Muscle of leg (tissue), 3 donors: ENCODE measurements at regions not wholly inside any gene's neighbourhood (a gene's known extent, or its start where the extent isn't known, plus 50 kb on each side); places are given as distances from the start of the nearest gene placed in this dataset.
A peak's percentile ranks its signal among the peaks of the same experiment; 100 is the strongest.

Experiments
- DNase-seq: peaks from one replicate; pipeline ENCODE4 v3.0.0; 2013
- H3K27ac ChIP-seq: one replicate; pipeline ENCODE4 v1.5.1; 2013; ENCODE audit warnings: mild to moderate bottlenecking, low read length, control low read depth
- H3K27me3 ChIP-seq: one replicate; pipeline ENCODE4 v1.6.1; 2013; ENCODE audit warnings: low read length; ENCODE audit not compliant: control insufficient read depth, insufficient read depth
- H3K36me3 ChIP-seq: one replicate; pipeline ENCODE4 v1.6.1; 2013; ENCODE audit warnings: low read length; ENCODE audit not compliant: control insufficient read depth, insufficient read depth
- H3K4me1 ChIP-seq: one replicate; pipeline ENCODE4 v1.6.1; 2013; ENCODE audit warnings: low read length; ENCODE audit not compliant: control insufficient read depth, insufficient read depth
- H3K4me3 ChIP-seq: one replicate; pipeline ENCODE4 v1.5.1; 2013; ENCODE audit warnings: low read length, control low read depth
- H3K9me3 ChIP-seq: replicated peaks from 2 replicates; pipeline ENCODE4 v1.6.1; 2013; ENCODE audit warnings: low read depth, low read length; ENCODE audit not compliant: control insufficient read depth
- WGBS: methylation state at CpG from one replicate; pipeline ENCODE4 v1.1.5; 2013; ENCODE audit warnings: missing lambda C conversion rate; ENCODE audit not compliant: insufficient coverage; 5-methylcytosine and 5-hydroxymethylcytosine counted together

DNA sequence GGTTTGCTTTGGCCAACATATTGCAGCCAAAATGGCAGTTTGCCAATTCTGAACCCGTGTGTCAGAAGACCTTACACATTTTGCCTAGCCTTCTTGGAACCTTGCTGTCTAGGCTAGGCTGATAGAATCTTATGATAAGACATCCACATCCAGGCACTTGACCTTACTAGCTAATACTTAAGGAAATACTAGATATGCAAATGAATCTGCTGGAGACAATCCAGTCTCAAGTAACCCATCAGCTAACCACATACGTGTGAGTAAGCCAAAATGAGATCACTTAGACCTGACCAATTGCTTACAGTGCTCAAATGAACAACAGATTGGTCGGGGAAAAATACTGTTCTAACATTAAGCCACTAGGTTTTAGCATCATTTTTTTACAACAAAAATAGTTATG is 1504.6 kb upstream of the CDH9 start:
- no peaks in the 10 kb centered on the region for H3K9me3 ChIP-seq
- no peaks in the 10 kb centered on the region for H3K4me1 ChIP-seq
- H3K4me3 ChIP-seq: no peak overlapping the region
- H3K36me3 ChIP-seq: no peaks in the 10 kb centered on the region
- no CpG with 5 or more reads among the region's 3 CpGs for WGBS
- H3K27ac ChIP-seq: no peak overlapping the region
- no peak for DNase-seq
- no peaks in the 10 kb centered on the region for H3K27me3 ChIP-seq

DNA sequence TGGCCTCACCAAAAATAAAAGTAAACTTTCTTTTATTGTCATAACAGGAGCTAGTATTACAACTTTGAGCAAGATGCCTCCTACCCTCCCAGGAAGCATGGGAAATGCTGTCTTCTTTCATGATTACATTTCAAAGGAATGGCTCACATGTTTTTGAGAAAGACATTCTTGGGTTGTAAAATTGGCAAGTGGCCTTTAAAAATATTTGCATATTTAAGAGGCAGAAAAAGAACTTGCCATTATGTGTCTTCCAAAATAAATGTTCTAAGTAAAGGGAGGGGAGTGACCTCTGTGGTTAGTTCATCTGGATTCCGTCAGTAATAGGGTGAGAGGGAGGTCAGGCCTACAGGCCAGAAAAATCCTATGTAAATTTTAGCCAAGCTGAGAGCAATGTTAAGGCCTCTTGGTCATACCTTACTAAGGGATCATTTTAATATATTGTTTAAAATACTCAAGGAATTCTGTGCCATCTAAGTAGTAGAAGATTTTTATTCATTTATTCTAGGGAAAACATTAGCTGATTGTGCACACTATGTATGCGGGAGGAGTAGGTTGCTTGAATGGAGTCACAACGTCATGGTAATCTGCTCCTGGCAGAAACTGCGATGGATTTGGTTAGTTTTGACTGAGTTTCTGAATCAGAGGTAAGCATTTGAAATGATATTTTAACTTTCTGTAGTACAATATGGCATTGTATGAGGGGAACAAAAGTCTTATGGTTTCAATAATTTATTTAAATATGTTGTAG is 1485.7 kb upstream of the CDH9 start:
- no peak overlapping the region for H3K27ac ChIP-seq
- peaks cover 10% of the 10 kb centered on the region for H3K9me3 ChIP-seq
- 79% methylated on average over 3 of the region's 4 CpGs for WGBS
- H3K27me3 ChIP-seq: no peaks in the 10 kb centered on the region
- no peak overlapping the region for H3K4me3 ChIP-seq
- no peaks in the 10 kb centered on the region for H3K36me3 ChIP-seq
- no peaks in the 10 kb centered on the region for H3K4me1 ChIP-seq
- DNase-seq: peak; percentile 45

DNA sequence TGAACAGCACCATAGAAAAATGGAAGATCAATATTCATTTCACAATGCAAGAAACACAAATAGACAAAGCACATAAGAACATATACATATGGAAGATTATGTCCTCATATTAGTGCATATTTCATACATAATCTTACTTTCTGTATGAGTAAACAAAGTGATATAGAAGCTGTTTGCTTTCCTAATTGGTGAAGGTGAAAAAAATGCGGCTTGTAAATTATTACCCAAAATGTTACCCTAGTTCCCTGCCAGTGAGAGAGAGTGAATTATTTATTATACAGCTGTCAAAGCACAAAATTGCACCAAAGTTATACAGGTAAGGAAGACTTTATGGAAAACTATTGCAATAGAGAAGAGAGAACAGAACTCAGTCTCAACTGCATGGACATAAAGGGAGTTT is 1485.0 kb upstream of the CDH9 start:
- no peaks in the 10 kb centered on the region for H3K36me3 ChIP-seq

DNA sequence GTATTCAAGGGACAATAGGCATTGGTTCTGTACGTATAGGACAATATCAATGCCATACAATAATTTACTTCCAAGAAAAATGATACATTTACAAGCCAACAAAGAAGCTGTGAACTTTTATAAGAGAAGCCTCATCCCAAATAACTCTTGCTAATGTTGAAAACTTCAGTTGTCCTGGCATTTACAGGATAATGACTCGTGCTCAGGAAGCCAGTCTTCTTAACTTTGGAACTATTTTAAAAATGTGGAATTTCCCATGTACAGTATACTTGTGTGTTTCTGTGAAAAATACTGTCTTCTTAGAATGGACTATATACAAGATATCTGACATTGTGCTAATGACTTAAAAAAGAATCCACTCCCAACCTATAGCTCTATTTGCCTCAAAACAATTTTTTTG is 1479.3 kb upstream of the CDH9 start:
- Histone ChIP-seq H3K4me1 (no peaks in the 10 kb centered on the region), H3K4me3 (no peak overlapping the region), H3K9me3 (peaks cover 10% of the 10 kb centered on the region), H3K27me3 (no peaks in the 10 kb centered on the region), H3K27ac (no peak overlapping the region), H3K36me3 (no peaks in the 10 kb centered on the region)
- no CpG with 5 or more reads among the region's 2 CpGs for whole genome bisulfite sequencing
- no peak for DNase-seq

More for the DNA sequence above, 1485.0 kb upstream of the CDH9 start:
- no peaks in the 10 kb centered on the region for H3K27me3 ChIP-seq
- peaks cover 10% of the 10 kb centered on the region for H3K9me3 ChIP-seq
- no peak for DNase-seq
- no peak overlapping the region for H3K4me3 ChIP-seq
- no peak overlapping the region for H3K27ac ChIP-seq
- no peaks in the 10 kb centered on the region for H3K4me1 ChIP-seq
- WGBS: no CpG with 5 or more reads among the region's 1 CpG

DNA sequence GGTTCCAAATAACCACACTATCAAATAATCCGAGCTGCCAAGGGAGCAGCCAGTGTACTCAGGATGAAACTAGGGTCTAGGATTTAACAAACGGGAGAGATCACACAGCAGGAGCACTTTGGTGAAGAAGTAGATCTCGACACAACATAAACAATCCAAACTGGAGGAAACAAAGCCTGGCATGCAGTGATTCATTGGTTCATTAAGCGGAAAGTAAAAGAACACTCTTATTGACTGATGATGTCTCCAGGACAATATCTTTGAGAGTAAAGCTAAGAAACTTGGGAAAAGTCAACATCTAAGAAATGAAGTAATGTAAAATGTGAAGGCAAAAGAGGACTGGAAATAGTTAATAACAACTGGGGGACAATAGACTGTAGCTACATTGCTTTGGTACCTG is 1478.3 kb upstream of the CDH9 start:
- Histone ChIP-seq H3K27ac (no peak overlapping the region), H3K27me3 (no peaks in the 10 kb centered on the region), H3K4me3 (no peak overlapping the region), H3K36me3 (no peaks in the 10 kb centered on the region), H3K4me1 (no peaks in the 10 kb centered on the region), H3K9me3 (peaks cover 10% of the 10 kb centered on the region)
- no peak for DNase-seq
- WGBS: no CpG with 5 or more reads among the region's 4 CpGs

DNA sequence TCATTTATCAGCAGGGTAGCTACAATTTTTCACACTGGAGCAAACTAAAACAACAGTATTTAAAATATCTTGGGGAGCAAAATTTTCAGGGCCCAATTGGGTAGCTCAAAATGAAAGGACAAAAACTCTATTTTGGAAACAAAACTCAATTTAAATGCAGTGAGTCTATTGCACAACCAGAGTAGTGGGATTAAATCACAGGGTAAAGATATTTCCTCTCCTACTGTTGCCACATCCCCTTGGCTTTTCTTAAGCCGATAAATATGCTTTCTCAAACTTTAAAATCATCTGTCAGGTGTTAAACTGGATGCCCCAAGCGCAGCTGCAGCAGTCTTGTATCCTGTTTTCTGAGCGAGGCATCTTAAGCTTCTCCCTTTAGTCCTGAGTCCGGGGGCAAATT is 1474.3 kb upstream of the CDH9 start:
- no peaks in the 10 kb centered on the region for H3K27me3 ChIP-seq
- no peaks in the 10 kb centered on the region for H3K36me3 ChIP-seq
- H3K9me3 ChIP-seq: peaks cover under 1% of the 10 kb centered on the region
- no peak for DNase-seq
- H3K27ac ChIP-seq: no peak overlapping the region
- no peaks in the 10 kb centered on the region for H3K4me1 ChIP-seq
- WGBS: 45% methylated on average over 2 of the region's 4 CpGs
- no peak overlapping the region for H3K4me3 ChIP-seq

DNA sequence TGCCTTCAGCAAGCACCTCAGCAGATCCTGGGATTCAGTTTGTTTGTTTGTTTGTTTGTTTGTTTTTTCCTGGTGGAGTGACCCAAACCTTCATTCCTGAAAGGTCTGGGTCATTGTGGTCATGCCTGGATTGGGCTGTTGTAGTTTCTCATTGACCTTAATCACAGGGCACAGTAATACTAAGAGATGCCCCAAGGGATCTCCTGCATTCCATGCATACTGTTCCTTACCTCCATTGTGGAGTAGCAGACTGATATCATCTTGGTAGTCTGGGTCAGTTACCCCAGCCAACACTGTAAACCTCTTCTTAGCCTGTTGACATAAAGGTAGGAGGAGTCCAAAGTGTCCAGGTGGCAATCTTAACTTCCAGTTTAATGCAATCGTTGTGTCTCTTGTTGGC is 1466.7 kb upstream of the CDH9 start:
- H3K9me3 ChIP-seq: peaks cover 9% of the 10 kb centered on the region
- H3K27ac ChIP-seq: no peak overlapping the region
- H3K4me1 ChIP-seq: no peaks in the 10 kb centered on the region
- H3K4me3 ChIP-seq: no peak overlapping the region
- WGBS: no CpG with 5 or more reads among the region's 1 CpG
- no peak for DNase-seq
- no peaks in the 10 kb centered on the region for H3K27me3 ChIP-seq
- H3K36me3 ChIP-seq: no peaks in the 10 kb centered on the region

DNA sequence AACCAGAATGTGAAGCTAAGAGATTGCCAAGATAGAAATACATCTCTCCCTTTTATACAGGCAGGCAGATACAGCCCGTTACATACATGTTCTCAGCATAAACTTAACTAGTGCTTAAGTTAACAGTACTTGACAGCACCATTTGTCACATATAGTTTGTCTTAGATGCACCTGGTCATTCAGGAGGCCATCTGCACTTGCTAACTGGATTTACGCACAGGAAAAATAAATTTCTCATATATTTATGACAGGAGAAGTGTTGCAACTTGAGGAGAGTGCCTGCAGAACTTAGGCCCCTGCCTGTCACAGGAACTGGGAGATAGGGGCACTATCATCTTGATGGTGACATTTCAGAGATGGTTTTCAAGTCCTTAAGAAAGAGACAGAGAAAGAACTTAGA is 1462.1 kb upstream of the CDH9 start:
- Histone ChIP-seq H3K27me3 (no peaks in the 10 kb centered on the region), H3K4me3 (no peak overlapping the region), H3K9me3 (no peaks in the 10 kb centered on the region), H3K27ac (no peak overlapping the region), H3K4me1 (no peaks in the 10 kb centered on the region), H3K36me3 (no peaks in the 10 kb centered on the region)
- no peak for DNase-seq
- no CpG with 5 or more reads among the region's 2 CpGs for WGBS

DNA sequence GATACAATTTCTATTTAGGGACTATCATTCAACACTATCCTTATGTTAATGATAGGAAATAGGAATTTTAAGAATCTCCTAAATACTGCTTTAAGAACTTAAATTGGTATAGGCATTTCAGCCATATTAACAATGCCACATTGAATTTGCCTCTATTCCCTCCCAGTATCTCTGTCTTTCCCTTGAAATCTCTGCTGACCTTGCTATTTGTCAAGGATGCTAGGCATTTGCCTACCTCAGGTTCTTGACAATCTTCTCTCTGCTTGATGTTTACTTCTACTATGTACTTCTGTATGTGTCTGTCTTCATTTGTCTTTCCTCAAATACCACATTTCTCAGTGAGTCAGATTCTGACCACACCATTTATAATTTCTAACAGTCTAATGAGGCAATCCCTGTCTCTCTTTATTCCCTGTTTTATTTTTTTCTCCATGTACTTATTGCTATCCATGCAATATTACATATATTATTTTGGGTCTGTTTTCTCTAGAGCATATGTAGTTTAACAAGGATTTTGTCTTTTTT is 1461.4 kb upstream of the CDH9 start:
- no peak for DNase-seq
- no peaks in the 10 kb centered on the region for H3K27me3 ChIP-seq
- H3K27ac ChIP-seq: no peak overlapping the region
- H3K9me3 ChIP-seq: no peaks in the 10 kb centered on the region
- no peaks in the 10 kb centered on the region for H3K36me3 ChIP-seq
- H3K4me1 ChIP-seq: no peaks in the 10 kb centered on the region
- no peak overlapping the region for H3K4me3 ChIP-seq

DNA sequence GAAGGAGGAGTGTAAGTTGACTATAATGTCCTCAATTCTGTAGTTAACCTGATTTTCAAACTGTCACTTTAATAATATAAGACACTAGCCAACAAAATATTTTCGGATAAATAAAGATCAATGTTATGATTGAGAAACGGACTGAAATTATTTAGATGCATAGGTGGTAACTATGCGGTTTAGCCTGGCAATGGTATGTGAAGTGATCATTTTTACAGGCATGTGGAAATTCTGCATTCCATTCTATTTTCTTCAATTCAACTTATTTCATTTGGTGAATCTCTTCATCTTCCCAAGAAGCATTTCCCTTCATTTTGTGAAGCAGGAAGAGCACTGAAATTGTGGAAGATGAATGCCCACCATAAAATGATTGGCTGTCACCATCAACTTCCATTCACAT is 1457.5 kb upstream of the CDH9 start:
- H3K27ac ChIP-seq: no peak overlapping the region
- WGBS: no CpG with 5 or more reads among the region's 3 CpGs
- H3K9me3 ChIP-seq: peaks cover 4% of the 10 kb centered on the region
- H3K27me3 ChIP-seq: no peaks in the 10 kb centered on the region
- DNase-seq: no peak
- no peaks in the 10 kb centered on the region for H3K36me3 ChIP-seq
- H3K4me1 ChIP-seq: no peaks in the 10 kb centered on the region
- no peak overlapping the region for H3K4me3 ChIP-seq

DNA sequence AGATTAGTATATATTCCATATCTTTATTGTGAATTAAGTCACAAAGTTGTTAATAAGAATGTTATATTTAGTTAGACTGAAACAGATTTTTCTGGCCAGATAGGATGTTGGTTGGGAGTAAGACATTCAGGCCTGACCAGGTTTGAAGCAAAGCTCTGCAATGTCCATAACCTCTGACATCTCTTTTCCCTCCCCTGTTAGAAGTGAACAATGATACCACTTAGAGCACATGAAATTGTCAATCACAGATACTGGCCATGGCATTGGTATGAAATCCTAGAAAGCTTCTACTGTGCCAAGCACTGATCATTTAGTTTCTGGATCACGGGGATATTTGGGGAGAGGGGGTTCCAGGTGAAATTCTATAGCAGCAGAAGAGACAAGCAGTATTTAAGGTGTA is 1455.1 kb upstream of the CDH9 start:
- H3K36me3 ChIP-seq: no peaks in the 10 kb centered on the region
- no peak for DNase-seq
- H3K4me3 ChIP-seq: no peak overlapping the region
- H3K9me3 ChIP-seq: peaks cover 5% of the 10 kb centered on the region
- H3K4me1 ChIP-seq: no peaks in the 10 kb centered on the region
- WGBS: 60% methylated on average over 1 of the region's 1 CpG
- H3K27me3 ChIP-seq: no peaks in the 10 kb centered on the region
- no peak overlapping the region for H3K27ac ChIP-seq
